Liver (tissue), 8 donors: ENCODE measurements at regions not wholly inside any gene's neighbourhood (a gene's known extent, or its start where the extent isn't known, plus 50 kb on each side); places are given as distances from the start of the nearest gene placed in this dataset.
A peak's percentile ranks its signal among the peaks of the same experiment; 100 is the strongest.

Experiments used
- DNase-seq: peaks from one replicate; pipeline ENCODE4 v3.0.0-alpha.2; 2017; ENCODE audit warnings: low spot score
- H3K27ac ChIP-seq, 2 donors: one replicate each; pipeline ENCODE4 v1.7.0; 2013; ENCODE audit warnings: inconsistent platforms in 2 of 2, low read length in 2 of 2, control low read depth in 1 of 2, low read depth in 1 of 2, mild to moderate bottlenecking in 1 of 2
- H3K27me3 ChIP-seq, 4 donors: one replicate each; pipeline versions ENCODE4 v1.6.1 to v1.7.0; 2013; ENCODE audit warnings: low read length in 3 of 4, inconsistent platforms in 1 of 4, mild to moderate bottlenecking in 1 of 4, moderate library complexity in 1 of 4; ENCODE audit not compliant: control insufficient read depth in 4 of 4, insufficient read depth in 4 of 4
- H3K36me3 ChIP-seq, 4 donors: one replicate each; pipeline versions ENCODE4 v1.6.1 to v1.7.0; 2013; ENCODE audit warnings: low read length in 3 of 4, mild to moderate bottlenecking in 3 of 4, low read depth in 1 of 4, moderate library complexity in 1 of 4; ENCODE audit not compliant: control insufficient read depth in 4 of 4, insufficient read depth in 3 of 4
- H3K4me1 ChIP-seq, 4 donors: one replicate each; pipeline versions ENCODE4 v1.6.1 to v1.7.0; 2013; ENCODE audit warnings: low read length in 3 of 4, mild to moderate bottlenecking in 3 of 4, moderate library complexity in 1 of 4; ENCODE audit not compliant: control insufficient read depth in 4 of 4, insufficient read depth in 4 of 4
- H3K4me3 ChIP-seq, 3 donors: one replicate each; pipeline versions ENCODE4 v1.6.1 to v1.7.0; 2013; ENCODE audit warnings: low read length in 3 of 3, control low read depth in 1 of 3, low read depth in 1 of 3, mild to moderate bottlenecking in 1 of 3
- H3K9ac ChIP-seq, 2 donors: one replicate each; pipeline ENCODE4 v1.7.0; 2013; ENCODE audit warnings: low read length in 2 of 2, mild to moderate bottlenecking in 2 of 2, moderate library complexity in 2 of 2, control low read depth in 1 of 2, low read depth in 1 of 2
- H3K9me3 ChIP-seq, 4 donors: one replicate each; pipeline versions ENCODE4 v1.6.1 to v1.7.0; 2013; ENCODE audit warnings: low read length in 3 of 4; ENCODE audit not compliant: control insufficient read depth in 4 of 4
- FOXA1 ChIP-seq: IDR thresholded peaks from 2 replicates; pipeline ENCODE4 v1.6.1; 2016; ENCODE audit warnings: antibody characterized with exemption
- FOXA2 ChIP-seq: IDR thresholded peaks from 2 replicates; pipeline ENCODE4 v1.6.1; 2016; ENCODE audit warnings: antibody characterized with exemption
- GABPA ChIP-seq, 2 donors: IDR thresholded peaks in 1 of 2; conservative IDR thresholded peaks in 1 of 2; 2 replicates each; pipeline ENCODE4 v1.6.1; 2016; ENCODE audit warnings: antibody characterized with exemption in 2 of 2, mild to moderate bottlenecking in 1 of 2, moderate library complexity in 1 of 2
- HNF4A ChIP-seq, 2 donors: conservative IDR thresholded peaks; 2 replicates each; pipeline ENCODE4 v1.6.1; 2016; ENCODE audit warnings: antibody characterized with exemption in 2 of 2, mild to moderate bottlenecking in 2 of 2
- JUND ChIP-seq, 2 donors: IDR thresholded peaks; 2 replicates each; pipeline ENCODE4 v1.6.1; 2016; ENCODE audit warnings: antibody characterized with exemption in 2 of 2
- MAX ChIP-seq: IDR thresholded peaks from 2 replicates; pipeline ENCODE4 v1.6.1; 2016; ENCODE audit warnings: antibody characterized with exemption
- NR2F2 ChIP-seq: IDR thresholded peaks from 2 replicates; pipeline ENCODE4 v1.6.1; 2016; ENCODE audit warnings: antibody characterized with exemption
- RAD21 ChIP-seq, 2 donors: IDR thresholded peaks; 2 replicates each; pipeline ENCODE4 v1.6.1; 2016; ENCODE audit warnings: antibody characterized with exemption in 2 of 2, mild to moderate bottlenecking in 2 of 2
- RXRA ChIP-seq, 2 donors: IDR thresholded peaks; 2 replicates each; pipeline ENCODE4 v1.6.1; 2017 to 2018; ENCODE audit warnings: antibody characterized with exemption in 2 of 2, mild to moderate bottlenecking in 1 of 2
- SP1 ChIP-seq: IDR thresholded peaks from 2 replicates; pipeline ENCODE4 v1.6.1; 2018; ENCODE audit warnings: antibody characterized with exemption, mild to moderate bottlenecking
- TAF1 ChIP-seq: conservative IDR thresholded peaks from 2 replicates; pipeline ENCODE4 v1.6.1; 2016; ENCODE audit warnings: antibody characterized with exemption, mild to moderate bottlenecking
- YY1 ChIP-seq: IDR thresholded peaks from 2 replicates; pipeline ENCODE4 v1.6.1; 2016; ENCODE audit warnings: antibody characterized with exemption, mild to moderate bottlenecking
- WGBS: extraction: QIAGEN DNeasy Blood & Tissue Kit; methylation state at CpG from one replicate; pipeline ENCODE4 v1.1.7; 2013; 5-methylcytosine and 5-hydroxymethylcytosine counted together
- TF ChIP-seq, protein P1 (sequence below): IDR thresholded peaks from 2 replicates; pipeline ENCODE4 v1.6.1; 2016; ENCODE audit warnings: antibody characterized with exemption
- TF ChIP-seq, protein P2 (sequence below): fragments of 150-350 bp; IDR thresholded peaks from 2 replicates; pipeline ENCODE4 v1.5.1; 2017; ENCODE audit warnings: improper control_type of control experiment, low read depth, low read length; ENCODE audit not compliant: missing input control
- TF ChIP-seq, protein P3 (sequence below): IDR thresholded peaks from 2 replicates; pipeline ENCODE4 v1.6.1; 2016; ENCODE audit warnings: antibody characterized with exemption, mild to moderate bottlenecking
- donor health status: healthy.
- donor health status: healthy.
- donor health status: healthy.
- donor health status: healthy.
- donor health status: healthy.

- no peak for DNase-seq
- Histone ChIP-seq H3K36me3 (no peaks in the 10 kb centered on the region), H3K27ac (no peak overlapping the region), H3K4me1 (peaks cover 7 to 44% (median 23%) of the 10 kb centered on the region in 4 donors), H3K9ac (no peak overlapping the region), H3K4me3 (no peak overlapping the region), H3K9me3 (no peaks in the 10 kb centered on the region), H3K27me3 (no peaks in the 10 kb centered on the region)
- WGBS: 95% methylated on average over 3 of the region's 3 CpGs
- TF ChIP-seq RXRA (IDR thresholded peaks at IDR 0.05): no peak
- TF ChIP-seq, protein P1, sequence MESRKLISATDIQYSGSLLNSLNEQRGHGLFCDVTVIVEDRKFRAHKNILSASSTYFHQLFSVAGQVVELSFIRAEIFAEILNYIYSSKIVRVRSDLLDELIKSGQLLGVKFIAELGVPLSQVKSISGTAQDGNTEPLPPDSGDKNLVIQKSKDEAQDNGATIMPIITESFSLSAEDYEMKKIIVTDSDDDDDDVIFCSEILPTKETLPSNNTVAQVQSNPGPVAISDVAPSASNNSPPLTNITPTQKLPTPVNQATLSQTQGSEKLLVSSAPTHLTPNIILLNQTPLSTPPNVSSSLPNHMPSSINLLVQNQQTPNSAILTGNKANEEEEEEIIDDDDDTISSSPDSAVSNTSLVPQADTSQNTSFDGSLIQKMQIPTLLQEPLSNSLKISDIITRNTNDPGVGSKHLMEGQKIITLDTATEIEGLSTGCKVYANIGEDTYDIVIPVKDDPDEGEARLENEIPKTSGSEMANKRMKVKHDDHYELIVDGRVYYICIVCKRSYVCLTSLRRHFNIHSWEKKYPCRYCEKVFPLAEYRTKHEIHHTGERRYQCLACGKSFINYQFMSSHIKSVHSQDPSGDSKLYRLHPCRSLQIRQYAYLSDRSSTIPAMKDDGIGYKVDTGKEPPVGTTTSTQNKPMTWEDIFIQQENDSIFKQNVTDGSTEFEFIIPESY: no peak
- TF ChIP-seq YY1: no peak
- no peak for TF ChIP-seq TAF1
- no peak for TF ChIP-seq JUND (IDR thresholded peaks at IDR 0.05)
- TF ChIP-seq RAD21 (IDR thresholded peaks at IDR 0.05): no peak
- no peak for TF ChIP-seq MAX
- no peak for TF ChIP-seq HNF4A (conservative IDR thresholded peaks at IDR 0.05)
- no peak for TF ChIP-seq SP1
- TF ChIP-seq FOXA1: no peak
- TF ChIP-seq, protein P2, sequence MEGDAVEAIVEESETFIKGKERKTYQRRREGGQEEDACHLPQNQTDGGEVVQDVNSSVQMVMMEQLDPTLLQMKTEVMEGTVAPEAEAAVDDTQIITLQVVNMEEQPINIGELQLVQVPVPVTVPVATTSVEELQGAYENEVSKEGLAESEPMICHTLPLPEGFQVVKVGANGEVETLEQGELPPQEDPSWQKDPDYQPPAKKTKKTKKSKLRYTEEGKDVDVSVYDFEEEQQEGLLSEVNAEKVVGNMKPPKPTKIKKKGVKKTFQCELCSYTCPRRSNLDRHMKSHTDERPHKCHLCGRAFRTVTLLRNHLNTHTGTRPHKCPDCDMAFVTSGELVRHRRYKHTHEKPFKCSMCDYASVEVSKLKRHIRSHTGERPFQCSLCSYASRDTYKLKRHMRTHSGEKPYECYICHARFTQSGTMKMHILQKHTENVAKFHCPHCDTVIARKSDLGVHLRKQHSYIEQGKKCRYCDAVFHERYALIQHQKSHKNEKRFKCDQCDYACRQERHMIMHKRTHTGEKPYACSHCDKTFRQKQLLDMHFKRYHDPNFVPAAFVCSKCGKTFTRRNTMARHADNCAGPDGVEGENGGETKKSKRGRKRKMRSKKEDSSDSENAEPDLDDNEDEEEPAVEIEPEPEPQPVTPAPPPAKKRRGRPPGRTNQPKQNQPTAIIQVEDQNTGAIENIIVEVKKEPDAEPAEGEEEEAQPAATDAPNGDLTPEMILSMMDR: no peak
- TF ChIP-seq NR2F2: no peak
- TF ChIP-seq, protein P3, sequence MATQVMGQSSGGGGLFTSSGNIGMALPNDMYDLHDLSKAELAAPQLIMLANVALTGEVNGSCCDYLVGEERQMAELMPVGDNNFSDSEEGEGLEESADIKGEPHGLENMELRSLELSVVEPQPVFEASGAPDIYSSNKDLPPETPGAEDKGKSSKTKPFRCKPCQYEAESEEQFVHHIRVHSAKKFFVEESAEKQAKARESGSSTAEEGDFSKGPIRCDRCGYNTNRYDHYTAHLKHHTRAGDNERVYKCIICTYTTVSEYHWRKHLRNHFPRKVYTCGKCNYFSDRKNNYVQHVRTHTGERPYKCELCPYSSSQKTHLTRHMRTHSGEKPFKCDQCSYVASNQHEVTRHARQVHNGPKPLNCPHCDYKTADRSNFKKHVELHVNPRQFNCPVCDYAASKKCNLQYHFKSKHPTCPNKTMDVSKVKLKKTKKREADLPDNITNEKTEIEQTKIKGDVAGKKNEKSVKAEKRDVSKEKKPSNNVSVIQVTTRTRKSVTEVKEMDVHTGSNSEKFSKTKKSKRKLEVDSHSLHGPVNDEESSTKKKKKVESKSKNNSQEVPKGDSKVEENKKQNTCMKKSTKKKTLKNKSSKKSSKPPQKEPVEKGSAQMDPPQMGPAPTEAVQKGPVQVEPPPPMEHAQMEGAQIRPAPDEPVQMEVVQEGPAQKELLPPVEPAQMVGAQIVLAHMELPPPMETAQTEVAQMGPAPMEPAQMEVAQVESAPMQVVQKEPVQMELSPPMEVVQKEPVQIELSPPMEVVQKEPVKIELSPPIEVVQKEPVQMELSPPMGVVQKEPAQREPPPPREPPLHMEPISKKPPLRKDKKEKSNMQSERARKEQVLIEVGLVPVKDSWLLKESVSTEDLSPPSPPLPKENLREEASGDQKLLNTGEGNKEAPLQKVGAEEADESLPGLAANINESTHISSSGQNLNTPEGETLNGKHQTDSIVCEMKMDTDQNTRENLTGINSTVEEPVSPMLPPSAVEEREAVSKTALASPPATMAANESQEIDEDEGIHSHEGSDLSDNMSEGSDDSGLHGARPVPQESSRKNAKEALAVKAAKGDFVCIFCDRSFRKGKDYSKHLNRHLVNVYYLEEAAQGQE: no peak
- no peak for TF ChIP-seq FOXA2
- no peak for TF ChIP-seq GABPA (IDR thresholded peaks at IDR 0.05 in 1 of 2, conservative IDR thresholded peaks at IDR 0.05 in 1 of 2)
Observed at GRCh38 chr21:16213518-16213917, 483.7 kb downstream of the USP25 start.

DNA sequence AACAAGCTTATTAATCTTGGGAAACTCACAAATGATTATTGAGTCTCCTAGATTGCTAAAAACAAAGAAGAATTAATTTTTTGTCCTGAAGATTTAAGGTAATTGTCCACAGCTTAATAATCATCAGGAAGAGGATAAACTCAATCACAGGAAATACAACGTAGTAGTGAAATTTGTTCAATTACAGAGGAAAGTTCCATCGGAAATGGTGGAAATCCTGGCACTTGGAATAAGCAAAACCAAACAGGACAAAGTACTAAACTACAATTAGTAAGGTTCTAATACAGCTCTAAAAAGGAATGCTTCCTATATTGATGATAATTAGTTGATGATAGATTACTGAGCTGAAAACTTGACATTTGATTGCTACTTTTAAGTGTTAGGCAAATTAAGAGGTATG, 485.4 kb downstream of the USP25 start:
- no peaks in the 10 kb centered on the region for H3K36me3 ChIP-seq
- no peaks in the 10 kb centered on the region for H3K9me3 ChIP-seq
- no peak overlapping the region for H3K4me3 ChIP-seq
- no peak overlapping the region for H3K9ac ChIP-seq
- H3K4me1 ChIP-seq: peaks cover 7 to 58% (median 31%) of the 10 kb centered on the region in 4 donors
- WGBS: 31% methylated on average over 2 of the region's 2 CpGs
- DNase-seq: no peak
- no peaks in the 10 kb centered on the region for H3K27me3 ChIP-seq
- peak overlapping the region; percentile 36 to 56 for H3K27ac ChIP-seq
- TF ChIP-seq YY1 (peak; percentile 64), HNF4A (conservative IDR thresholded peaks at IDR 0.05) (peak; percentile 30 to 43), MAX (no peak)
- TF ChIP-seq, protein P1: no peak
- TF ChIP-seq, protein P2: no peak
